ENCODE measurements at regions not wholly inside any gene's neighbourhood (a gene's known extent, or its start where the extent isn't known, plus 50 kb on each side); places are given as distances from the start of the nearest gene placed in this dataset.

DNA sequence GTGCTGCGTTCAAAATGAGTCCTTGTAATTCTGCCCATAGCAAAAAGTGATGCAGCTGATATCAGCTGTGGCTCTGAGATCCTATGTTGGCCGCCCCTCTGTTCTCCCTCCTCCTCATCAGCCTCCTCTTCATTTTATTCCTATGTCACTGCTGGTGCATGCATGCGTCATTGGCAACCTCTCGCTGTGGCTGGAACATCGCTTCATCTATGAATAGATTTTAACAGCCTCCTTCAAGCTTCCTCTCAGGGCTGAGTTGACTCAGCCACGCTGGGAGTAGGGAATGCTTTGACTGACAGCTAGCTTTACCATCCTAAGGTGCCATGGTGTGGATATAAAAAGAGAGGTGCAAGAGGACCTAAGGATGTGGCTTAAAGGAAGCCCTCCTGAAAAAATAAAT is 303.5 kb downstream of the PLK2 start:
- DNase-seq (ENCODE audit: low read depth) = peak; percentile 81

DNA sequence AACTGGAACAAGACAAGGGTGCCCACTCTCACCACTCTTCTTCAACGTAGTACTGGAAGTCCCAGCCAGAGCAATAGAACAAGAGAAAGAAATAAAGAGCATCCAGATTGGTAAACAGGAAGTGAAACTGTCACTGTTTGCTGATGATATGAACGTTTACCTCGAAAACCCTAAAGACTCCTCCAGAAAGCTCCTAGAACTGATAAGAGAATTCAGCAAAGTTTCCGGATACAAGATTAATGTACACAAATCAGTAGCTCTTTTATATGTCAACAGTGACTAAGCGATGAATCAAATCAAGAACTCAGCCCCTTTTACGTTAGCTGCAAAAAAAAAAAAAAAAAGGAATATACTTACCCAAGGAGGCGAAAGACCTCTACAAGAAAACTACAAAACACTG is 306.6 kb downstream of the PLK2 start:
- no peak for DNase-seq (ENCODE audit: low read depth)

DNA sequence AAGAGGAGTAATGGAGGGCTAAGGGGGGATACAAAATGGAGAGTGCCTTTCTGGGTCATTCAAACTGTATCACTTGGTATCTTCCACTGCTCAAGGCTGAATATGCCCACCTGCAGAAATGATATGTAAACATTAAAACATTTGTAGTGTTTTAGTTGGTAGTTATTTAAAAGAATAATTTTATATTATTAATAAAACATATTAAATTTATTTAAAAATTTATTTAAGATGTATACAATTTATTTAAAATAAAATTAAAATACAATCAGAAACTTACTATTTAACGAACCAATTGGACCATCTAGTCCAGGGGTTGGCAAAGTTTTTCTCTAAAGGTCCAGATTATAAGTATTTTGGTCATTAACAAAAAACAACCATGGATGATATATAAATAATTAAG is 308.5 kb downstream of the PLK2 start:
- DNase-seq (ENCODE audit: low read depth) = no peak

DNA sequence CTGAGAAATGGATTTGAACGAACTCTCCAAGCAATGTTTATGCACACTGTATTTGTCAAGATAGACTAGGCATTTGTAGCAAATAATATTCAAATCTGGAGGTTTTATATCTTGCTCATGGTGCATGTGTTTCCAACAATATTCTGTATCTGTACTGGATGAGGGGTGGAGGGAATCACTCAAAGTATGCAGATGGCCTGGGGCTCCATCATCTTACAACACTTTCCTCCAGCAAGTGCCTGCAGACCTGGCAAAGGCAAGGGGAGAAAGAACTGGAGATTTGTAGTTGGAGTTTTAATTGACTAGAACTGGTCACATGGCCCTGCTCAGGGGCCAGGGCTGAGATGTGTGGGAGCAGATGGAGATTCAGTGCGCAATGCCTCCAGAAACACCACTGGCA is 309.0 kb downstream of the PLK2 start:
- DNase-seq (ENCODE audit: low read depth) = no peak

DNA sequence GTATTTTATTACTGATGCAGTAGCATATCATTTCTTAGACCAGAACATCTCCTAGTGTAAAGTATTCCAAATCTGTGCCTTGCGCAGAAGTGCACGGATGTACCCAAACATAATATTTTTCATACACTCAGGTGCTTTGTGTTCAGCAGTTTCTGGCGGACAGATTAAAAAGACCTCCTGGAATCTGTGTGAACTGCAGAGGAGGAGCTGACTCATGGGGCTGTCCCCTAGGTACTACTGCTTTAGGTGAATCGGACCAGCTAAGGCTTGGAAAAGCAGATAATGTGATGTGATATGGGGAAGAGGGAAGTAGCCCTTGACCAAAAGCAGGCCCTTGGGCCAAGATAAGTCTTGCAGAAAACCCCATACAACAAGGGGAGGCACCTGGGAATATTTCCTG is 310.1 kb downstream of the PLK2 start:
- no peak for DNase-seq (ENCODE audit: low read depth)

DNA sequence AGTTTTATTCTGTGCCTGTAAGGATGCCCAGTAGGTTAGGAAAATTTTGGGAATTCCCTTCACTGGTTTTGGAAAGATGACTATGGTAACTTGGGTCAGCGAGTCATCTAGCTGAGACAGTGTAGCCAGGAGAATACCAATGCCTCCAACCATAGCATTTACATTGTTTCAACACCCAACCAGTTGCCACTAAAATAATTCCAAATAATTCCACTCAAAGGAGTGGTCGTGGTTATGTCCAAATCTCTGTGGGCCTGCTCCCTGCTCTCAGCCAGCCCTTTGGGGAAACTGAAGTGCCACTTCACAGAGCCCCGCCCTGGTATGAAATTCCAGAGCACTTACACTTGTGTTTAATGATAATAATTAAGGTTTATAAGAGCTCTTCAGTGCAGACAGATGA is 310.5 kb downstream of the PLK2 start:
- DNase-seq (ENCODE audit: low read depth) = peak; percentile 89

DNA sequence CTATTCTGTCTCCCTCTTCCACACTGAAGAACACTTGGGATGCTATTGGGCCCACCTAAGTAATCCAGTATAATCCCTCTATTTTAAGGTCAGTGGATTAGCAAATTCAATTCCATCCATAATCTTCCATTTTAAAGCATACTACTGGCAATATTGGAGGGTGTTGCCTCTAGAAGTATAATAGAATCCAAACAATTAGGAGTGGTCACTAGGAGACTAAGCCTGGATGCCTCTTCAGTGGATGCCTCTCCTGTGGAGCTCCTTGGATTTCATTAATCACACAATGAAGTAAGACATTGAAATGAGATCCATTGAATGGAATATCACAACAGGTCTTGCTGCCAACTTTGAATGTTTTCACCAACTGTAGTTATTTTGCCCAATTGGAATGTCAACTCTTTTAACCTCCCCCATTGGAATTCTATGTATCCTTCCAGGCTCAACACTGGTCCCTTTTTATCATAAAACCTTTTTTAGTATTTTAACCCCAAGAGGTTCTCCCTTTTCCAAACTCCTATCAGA is 311.6 kb downstream of the PLK2 start:
- peak; percentile 67 for DNase-seq (ENCODE audit: low read depth)

DNA sequence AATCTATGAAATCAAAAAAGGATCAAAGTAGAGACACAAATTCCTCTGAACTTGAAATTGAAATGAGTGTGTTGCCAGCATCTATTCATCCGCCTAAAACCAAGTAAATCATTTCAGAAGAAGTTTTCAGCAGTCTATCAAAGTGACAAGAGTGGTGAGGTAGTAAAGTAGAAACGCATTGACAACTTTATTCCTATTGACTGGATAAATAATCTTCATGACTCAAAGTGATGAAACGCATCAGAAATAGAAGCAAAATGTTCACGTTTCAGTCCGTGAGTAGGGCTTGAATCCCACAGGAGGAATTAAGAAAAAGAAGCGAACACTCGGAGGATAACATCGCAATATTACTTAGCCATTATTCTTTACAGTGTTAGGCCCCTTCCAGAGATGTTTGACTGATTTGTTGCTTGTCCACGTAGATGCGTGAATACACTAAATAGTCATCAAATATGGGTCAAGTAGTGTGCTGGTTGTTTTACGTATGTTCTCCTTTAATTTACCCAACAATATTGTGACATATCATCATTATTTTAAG is 314.4 kb downstream of the PLK2 start:
- DNase-seq (ENCODE audit: low read depth) = no peak

DNA sequence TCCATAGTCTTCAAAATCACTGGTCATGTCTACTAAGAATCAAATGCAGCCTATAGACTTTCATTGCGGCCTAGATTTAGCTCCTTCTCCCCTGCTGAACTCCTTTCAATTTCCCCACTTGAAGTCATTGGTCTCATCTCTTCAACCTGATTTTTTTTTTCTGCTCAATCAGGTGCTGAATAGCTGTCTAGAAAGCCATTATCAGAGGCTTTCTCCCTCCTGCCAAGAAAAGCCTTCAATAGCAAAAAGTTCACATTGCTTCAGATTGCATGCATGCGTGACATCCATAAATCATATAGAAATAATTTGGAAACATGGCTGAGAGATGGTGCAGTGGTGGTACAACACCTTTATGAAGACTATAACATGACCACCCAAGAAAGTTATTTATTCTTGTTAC is 316.2 kb downstream of the PLK2 start:
- no peak for DNase-seq (ENCODE audit: low read depth)

DNA sequence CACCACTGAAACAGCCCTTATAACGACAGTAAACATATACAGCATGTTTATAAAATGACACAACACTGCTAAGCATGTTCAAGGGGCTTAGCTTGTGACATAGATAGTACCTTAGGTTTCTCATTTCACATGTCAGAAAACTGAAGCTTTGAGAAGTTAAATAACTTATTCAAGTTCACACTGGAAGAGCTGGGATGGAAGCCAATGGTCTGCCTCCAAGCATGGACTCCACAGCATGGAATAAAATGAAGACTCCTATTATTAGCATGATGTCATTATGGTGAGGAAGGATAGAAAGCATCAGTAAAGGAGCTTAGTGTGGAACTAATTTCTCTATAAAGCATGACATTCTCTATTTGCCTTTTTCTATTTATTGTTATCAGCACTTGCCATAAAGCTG is 316.7 kb downstream of the PLK2 start:
- DNase-seq (ENCODE audit: low read depth) = no peak

DNA sequence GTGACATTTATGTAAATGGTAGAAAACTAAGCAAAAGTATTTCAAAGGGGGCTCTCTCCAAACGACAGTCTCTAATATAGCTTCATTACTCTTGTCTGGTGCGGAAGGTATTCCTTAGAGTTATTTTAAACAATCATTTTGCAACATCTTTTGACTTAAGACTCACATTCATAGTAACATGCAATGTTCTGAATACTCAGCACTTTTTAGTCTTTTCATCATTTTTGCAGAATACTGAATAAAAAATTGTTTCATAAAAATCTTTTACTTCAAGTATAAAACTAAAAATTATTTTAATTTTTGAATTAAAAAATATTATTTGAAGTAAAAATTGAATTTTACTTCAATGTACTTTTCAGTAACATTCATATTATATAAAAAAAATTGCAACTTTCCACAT is 321.1 kb downstream of the PLK2 start:
- DNase-seq (ENCODE audit: low read depth) = no peak

DNA sequence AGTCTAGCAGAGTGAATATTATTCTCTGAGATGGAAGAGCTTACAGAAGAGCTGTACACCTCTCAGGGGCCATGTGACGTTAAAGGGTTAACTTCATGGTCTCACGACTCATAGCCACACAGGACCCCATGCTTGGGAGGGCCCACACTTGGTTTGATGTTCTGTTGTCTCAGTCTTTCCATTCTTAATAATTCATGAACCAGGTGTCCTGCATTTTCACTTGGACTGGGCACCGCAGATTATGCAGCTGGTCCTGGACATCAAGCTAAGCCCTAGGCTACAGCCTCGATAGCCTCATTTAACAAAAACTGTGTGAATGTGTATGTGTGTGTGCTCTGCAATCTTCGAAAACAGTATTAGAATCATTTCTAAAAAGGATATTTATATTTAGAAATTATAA is 323.5 kb downstream of the PLK2 start:
- peak; percentile 72 for DNase-seq (ENCODE audit: low read depth)

DNA sequence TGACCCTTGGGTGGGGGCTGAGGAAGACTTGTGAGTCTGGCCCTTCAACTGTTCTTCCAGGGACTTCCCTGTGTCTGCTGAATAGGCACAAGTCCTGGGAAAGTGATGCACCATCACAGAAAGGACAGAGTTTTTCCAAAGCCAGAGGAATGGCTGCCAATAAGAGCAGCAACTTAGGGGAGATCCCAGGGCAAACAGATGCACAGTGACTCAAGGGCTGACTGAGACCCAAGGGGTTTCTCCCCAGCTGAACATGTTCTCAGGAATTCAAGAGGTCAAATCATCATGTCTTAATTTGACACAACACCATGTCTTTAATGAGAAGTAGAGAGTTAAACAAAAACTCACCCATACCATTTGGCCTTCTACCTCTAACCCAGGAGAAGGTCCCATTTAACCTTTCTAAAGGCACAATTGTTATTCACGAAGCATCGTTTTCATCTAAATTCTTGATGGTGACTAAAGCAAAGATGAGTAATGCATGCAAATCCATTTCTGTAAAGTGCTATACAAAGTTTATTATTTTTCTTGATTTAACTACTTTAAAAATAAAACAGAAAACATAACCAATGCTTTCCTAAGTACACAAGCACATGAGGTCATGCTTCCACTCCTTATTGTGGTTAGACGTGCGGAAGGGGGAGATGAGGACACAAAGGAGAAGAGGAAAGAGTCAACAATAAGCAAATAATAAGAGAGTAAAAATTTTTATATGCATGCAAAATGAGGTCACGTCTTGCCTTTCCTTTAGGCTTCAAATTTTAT is 324.1 kb downstream of the PLK2 start:
- DNase-seq (ENCODE audit: low read depth) = peak; percentile 79

DNA sequence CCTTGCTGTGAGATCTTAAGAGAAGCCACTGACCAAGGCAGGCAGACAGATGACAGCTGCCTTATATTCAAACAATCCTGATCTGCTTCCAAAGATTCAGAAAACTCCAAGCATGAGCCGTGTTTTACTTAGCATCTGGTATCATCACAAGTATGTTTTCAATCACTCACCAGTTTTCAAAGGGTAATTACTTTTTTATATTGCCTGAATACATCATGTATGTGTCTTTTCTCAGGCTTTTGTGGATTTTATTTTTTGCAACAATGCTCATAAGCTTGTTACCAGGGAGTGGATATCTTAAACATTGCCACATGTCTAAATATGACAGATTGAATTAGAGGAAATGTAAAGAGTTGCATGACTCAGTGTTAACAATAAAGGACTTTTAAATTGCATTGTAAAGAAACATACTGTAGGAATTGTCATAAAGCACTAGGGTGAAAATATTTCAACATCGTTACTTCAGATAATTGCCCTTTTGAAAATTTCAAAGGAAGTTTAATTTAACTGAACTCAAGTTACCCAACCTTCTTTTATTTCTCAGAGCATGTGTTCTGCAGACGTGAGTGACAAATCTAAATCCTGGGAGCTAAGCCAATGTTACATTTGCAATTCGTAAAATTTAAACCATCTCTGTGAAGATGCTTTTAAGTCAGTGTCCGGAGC is 326.1 kb downstream of the PLK2 start:
- peak; percentile 87 for DNase-seq (ENCODE audit: low read depth)

DNA sequence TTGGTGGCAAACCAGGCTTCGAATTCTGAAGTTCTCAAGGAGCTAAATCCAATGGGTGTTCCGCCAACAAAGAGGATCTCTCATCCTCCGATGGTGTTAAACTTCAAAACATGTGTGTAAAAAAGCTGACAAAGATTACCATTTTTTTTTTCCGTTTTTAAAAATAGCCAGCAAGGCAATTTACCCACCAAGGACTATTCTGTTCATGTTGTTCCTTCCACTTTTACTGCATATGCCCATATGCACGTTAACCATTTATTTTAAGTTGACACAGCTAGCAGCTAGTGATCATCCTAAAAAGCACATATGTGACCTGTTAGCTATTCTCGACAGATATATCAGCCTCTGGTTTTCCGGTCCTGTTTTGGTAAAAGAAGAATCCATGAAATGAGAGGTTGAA is 326.7 kb downstream of the PLK2 start:
- peak; percentile 38 for DNase-seq (ENCODE audit: low read depth)

DNA sequence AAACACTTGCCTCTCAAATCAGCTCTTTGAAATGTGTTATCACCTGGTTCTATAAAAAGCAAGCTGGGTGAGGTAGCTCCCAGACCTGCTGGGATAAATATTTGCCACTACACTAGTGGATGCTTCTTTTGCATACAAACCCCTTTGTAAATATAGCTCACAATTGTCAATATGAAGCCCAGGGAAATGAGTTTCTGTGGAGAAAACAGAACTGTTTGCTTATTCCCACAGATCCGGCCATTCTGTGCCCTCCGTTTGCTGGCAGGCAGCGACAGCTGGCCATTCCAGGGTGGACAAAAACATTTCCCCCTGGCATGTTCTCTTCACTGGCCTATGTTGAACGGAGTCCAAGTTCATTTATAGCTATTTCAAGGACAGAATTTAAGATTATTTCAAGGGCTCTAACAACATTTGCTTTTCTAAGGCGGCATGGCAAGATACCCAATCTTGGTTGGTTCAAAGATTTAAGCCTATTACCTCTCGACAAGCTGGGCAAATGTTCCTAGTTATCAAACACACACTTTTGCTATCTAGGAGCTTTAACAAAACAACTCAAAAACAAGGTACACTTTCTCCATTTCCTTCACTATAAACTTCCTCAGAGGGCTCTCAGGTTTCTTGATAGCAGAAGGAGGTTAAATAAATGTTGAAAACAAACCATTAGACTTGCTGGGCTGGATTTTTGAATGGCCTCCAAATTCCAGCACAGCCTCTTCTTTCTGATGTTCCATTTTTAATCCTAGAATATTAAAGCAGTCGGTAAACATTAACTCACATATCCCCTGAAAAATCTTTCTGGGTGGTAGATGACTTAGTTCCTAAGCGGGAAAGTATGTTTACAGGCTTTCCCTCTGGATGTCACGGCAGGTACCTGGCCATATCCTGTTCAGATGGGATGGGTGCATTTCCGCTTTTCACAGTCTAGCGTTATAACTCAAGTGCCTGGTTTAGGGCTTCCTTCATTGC is 332.3 kb downstream of the PLK2 start:
- peak; percentile 73 for DNase-seq (ENCODE audit: low read depth)

DNA sequence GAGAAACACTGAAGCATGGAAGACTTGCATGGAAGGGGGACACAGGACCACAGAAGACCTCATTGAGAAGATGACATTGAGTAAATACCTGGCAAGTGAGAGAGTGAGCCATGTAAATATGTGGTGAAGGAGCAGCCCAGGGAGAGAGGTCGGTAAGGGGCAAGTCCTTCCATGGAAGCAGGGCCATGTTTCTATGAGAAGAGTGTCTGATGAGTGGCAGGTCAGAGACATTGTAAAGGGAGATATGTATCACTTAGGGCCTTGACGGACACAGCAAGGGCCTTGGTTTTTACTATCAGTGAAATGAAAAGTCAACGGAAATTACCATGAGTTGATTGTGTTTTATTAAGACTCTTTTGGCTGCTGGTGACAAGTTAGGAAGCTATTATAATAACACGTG is 336.4 kb downstream of the PLK2 start:
- no peak for DNase-seq (ENCODE audit: low read depth)

DNA sequence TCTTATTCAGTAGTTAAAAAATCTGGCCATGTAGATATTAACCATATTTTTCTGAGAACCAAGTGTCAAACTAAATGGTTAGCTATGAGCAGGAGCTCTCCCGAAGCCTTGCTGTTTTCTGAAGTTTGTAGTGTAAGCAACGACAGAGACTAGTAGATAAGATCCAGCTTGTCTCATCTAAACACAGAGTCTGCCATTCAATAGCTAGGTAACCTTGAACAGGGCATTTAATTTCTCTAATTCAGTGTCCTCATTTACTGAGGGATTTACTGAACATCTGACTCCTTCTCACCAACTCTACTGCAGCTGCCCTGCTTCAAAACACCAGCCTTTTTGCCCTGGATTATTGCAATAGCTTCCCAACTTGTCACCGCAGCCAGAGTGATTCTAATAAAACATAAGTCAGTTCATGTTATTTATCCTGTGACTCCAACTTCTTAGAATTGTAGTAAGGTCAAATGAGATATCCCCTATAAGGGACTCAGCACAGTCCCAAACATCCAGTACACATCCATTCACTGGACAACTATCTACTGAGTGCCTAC is 337.0 kb downstream of the PLK2 start:
- peak; percentile 53 for DNase-seq (ENCODE audit: low read depth)

DNA sequence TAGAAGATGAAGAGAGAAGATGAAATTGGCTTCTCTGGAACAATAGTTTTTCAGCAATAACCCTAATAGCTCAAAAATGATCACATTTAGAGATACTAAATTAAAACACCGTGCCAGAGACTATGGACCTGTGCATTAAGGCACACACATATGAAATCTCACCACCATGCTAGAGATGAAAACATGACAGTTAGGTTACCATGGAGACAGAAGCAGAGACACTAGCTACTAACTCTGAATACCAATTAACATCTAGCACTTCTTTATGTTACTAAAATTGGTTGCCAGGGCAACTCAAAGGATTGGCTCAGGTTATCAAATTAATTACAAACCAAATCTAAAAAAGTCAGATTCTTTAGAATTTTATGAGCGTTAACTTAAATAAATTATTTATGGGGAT is 337.7 kb downstream of the PLK2 start:
- DNase-seq (ENCODE audit: low read depth) = no peak

DNA sequence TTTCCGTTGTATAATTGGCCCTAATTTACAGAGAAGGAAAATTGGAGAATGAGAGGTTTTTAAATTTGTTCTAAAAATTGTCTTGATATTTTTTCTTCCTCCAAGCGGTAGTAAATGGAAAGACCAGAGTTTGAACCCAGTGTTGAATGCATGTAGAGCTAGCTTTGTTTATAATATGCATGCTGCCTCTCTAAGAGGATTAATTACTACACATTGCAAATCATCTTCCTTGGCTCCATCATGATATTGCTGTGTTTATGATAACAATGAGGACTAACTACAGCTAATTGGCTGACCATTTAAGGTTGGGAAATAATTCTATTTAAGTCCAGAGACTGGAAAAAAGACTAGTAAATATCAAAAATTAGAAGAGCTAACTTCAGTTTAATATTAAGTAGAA is 338.5 kb downstream of the PLK2 start:
- no peak for DNase-seq (ENCODE audit: low read depth)

DNA sequence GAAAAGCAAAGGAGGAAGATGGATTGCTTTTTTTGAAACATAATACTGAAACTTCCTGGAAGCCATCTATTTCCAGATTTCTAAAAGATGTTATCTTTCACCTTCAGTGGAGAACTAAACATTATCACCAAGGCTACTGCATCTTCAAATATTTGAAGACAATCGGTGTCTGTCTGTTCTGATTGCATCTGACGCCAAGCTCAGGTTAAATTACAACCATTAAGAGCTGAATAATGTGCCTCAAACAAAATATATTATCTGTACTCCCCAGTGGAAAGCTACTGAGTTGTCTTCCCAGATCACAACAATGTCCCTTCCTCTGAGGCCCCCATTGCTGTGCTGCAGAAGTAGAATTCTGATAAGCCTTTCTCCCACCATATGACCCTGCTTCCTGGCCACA is 342.3 kb downstream of the PLK2 start:
- DNase-seq (ENCODE audit: low read depth) = no peak
